ENCODE measurements at regions not wholly inside any gene's neighbourhood (a gene's known extent, or its start where the extent isn't known, plus 50 kb on each side); places are given as distances from the start of the nearest gene placed in this dataset.

- no peak overlapping the region for H3K4me3 Mint-ChIP-seq
- DNase-seq (no peak), ATAC-seq (no peak)
- H3K9me3 Mint-ChIP-seq = peaks cover 9% of the 10 kb centered on the region
- no peaks in the 10 kb centered on the region for H3K36me3 Mint-ChIP-seq (ENCODE audit: insufficient read depth)
- no peaks in the 10 kb centered on the region for H3K4me1 Mint-ChIP-seq (ENCODE audit: low read depth)
- no peaks in the 10 kb centered on the region for H3K27me3 Mint-ChIP-seq (ENCODE audit: low read depth)
These were observed 510.0 kb downstream of the ANKRD7 start for GRCh38 chr7:118734541-118734940.

DNA sequence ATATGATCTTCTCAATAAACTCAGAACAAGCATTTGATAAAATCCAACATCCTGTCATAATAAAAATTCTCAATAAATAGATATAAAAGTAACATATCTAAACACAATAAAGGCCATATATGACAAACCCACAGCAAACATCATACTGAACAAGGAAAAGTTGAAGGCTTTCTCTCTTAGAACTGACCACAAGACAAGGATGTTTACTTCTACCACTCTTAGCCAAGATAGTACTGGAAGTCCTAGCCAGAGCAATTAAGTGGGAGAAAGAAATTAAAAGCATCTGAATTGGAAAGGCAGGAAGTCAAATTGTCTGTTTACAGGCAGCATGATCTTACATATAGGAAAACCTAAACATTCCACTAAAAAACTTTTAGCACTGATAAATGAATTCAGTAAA, 510.9 kb downstream of the ANKRD7 start:
- Mint-ChIP-seq H3K4me1 (ENCODE audit: low read depth) (no peaks in the 10 kb centered on the region), H3K27me3 (ENCODE audit: low read depth) (no peaks in the 10 kb centered on the region), H3K36me3 (ENCODE audit: insufficient read depth) (no peaks in the 10 kb centered on the region), H3K4me3 (no peak overlapping the region), H3K9me3 (peaks cover 12% of the 10 kb centered on the region)
- ATAC-seq (no peak), DNase-seq (no peak)

DNA sequence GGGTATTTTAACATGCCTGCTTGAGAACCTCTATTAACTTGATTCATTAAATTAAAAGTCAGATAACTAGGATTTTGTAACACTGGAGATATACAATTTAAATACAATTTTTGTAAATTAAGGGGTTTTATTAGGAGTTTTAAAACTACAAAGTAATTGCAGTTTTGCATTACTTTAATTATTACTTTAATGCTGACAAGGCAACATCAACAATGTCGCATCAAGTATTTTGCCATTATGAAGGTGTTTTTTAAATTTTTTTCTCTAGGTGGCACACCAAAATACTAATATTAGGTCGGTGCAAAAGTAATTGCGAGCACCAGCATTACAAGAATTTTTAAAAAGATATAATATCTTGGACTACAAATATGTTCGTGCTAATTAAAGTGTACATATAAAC, 513.4 kb downstream of the ANKRD7 start:
- no peaks in the 10 kb centered on the region for H3K27me3 Mint-ChIP-seq (ENCODE audit: low read depth)
- no peaks in the 10 kb centered on the region for H3K36me3 Mint-ChIP-seq (ENCODE audit: insufficient read depth)
- no peak for ATAC-seq
- no peaks in the 10 kb centered on the region for H3K4me1 Mint-ChIP-seq (ENCODE audit: low read depth)
- DNase-seq = no peak
- H3K4me3 Mint-ChIP-seq = no peak overlapping the region
- H3K9me3 Mint-ChIP-seq = peaks cover 8% of the 10 kb centered on the region

GRCh38 chr7:118745927-118746326, 521.4 kb downstream of the ANKRD7 start:
- Mint-ChIP-seq H3K27me3 (ENCODE audit: low read depth) (no peaks in the 10 kb centered on the region), H3K4me3 (no peak overlapping the region), H3K4me1 (ENCODE audit: low read depth) (no peaks in the 10 kb centered on the region), H3K36me3 (ENCODE audit: insufficient read depth) (no peaks in the 10 kb centered on the region), H3K9me3 (no peaks in the 10 kb centered on the region)
- no peak for ATAC-seq
- DNase-seq = no peak

DNA sequence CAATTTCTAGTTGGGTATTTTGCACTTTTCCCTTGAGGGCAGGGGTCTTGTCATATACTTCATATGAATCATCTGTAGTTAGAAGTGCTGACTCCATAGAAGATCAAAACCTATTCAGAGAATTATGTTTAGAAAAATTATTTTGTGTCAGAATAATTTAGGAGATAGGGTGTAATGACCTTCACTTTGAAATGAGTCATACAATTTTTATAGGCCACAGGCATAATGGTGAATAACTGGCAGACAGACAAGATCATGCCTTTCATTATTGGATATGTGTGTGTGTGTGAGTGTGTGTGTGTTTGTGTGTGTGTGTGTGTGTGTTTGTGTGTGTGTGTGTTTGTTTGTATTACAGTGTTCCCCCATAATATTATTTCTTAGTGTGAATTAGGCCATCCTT, 523.0 kb downstream of the ANKRD7 start:
- H3K36me3 Mint-ChIP-seq (ENCODE audit: insufficient read depth) = no peaks in the 10 kb centered on the region
- ATAC-seq (no peak), DNase-seq (no peak)
- H3K9me3 Mint-ChIP-seq = no peaks in the 10 kb centered on the region
- no peaks in the 10 kb centered on the region for H3K4me1 Mint-ChIP-seq (ENCODE audit: low read depth)
- H3K27me3 Mint-ChIP-seq (ENCODE audit: low read depth) = no peaks in the 10 kb centered on the region
- no peak overlapping the region for H3K4me3 Mint-ChIP-seq

- no peaks in the 10 kb centered on the region for H3K27me3 Mint-ChIP-seq (ENCODE audit: low read depth)
- no peak overlapping the region for H3K4me3 Mint-ChIP-seq
- H3K4me1 Mint-ChIP-seq (ENCODE audit: low read depth) = no peaks in the 10 kb centered on the region
- no peak for ATAC-seq
- no peak for DNase-seq
- H3K9me3 Mint-ChIP-seq = no peaks in the 10 kb centered on the region
- no peaks in the 10 kb centered on the region for H3K36me3 Mint-ChIP-seq (ENCODE audit: insufficient read depth)
These were observed 529.0 kb downstream of the ANKRD7 start for GRCh38 chr7:118753479-118753878.

DNA sequence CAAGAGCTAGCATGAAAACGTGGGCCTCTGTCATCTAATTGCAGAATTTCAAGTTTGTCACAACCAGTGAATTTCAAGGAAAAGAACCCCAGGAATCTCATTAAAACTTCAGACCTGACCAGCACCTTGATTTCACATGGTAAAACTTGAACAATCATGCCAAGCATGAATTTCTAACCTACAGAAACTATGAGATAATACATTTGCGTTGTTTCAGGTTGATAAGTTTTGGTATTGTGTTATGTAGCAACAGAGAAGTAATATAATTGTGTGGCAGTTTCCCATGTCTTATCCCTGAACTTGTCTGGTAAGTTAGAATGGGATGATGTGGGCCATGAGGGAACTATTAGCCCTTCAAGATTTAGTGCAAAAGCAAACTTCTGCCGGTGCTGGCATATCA, 530.1 kb downstream of the ANKRD7 start:
- no peak for DNase-seq
- Mint-ChIP-seq H3K27me3 (ENCODE audit: low read depth) (no peaks in the 10 kb centered on the region), H3K9me3 (no peaks in the 10 kb centered on the region), H3K36me3 (ENCODE audit: insufficient read depth) (no peaks in the 10 kb centered on the region), H3K4me1 (ENCODE audit: low read depth) (no peaks in the 10 kb centered on the region), H3K4me3 (no peak overlapping the region)
- ATAC-seq = no peak

GRCh38 chr7:118755067-118755625, 530.6 kb downstream of the ANKRD7 start:
- H3K9me3 Mint-ChIP-seq = no peaks in the 10 kb centered on the region
- DNase-seq (no peak), ATAC-seq (no peak)
- no peaks in the 10 kb centered on the region for H3K36me3 Mint-ChIP-seq (ENCODE audit: insufficient read depth)
- H3K4me1 Mint-ChIP-seq (ENCODE audit: low read depth) = no peaks in the 10 kb centered on the region
- H3K27me3 Mint-ChIP-seq (ENCODE audit: low read depth) = no peaks in the 10 kb centered on the region
- no peak overlapping the region for H3K4me3 Mint-ChIP-seq

DNA sequence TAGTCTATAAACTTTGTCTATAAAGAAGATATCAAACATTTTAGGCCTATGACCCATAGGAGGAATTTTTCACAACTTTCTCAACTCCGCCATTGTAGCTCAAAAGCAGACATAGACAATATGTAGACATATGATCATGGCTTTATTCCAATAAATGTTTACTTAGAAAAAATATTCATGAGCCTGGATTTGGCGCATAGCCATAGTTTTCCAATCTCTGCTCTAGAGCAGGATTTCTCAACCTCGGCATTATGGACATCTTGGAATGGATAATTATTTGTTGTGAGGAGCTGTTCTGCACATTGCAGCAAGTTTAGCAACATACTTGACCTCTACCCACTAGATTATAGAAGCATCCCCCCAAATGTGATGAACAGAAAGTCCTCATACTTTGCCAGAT, 532.6 kb downstream of the ANKRD7 start:
- no peak overlapping the region for H3K4me3 Mint-ChIP-seq
- H3K4me1 Mint-ChIP-seq (ENCODE audit: low read depth) = no peaks in the 10 kb centered on the region
- no peaks in the 10 kb centered on the region for H3K36me3 Mint-ChIP-seq (ENCODE audit: insufficient read depth)
- ATAC-seq = no peak
- no peaks in the 10 kb centered on the region for H3K27me3 Mint-ChIP-seq (ENCODE audit: low read depth)
- no peaks in the 10 kb centered on the region for H3K9me3 Mint-ChIP-seq
- DNase-seq = no peak

GRCh38 chr7:118758582-118758981, 534.1 kb downstream of the ANKRD7 start:
- Mint-ChIP-seq H3K36me3 (ENCODE audit: insufficient read depth) (no peaks in the 10 kb centered on the region), H3K4me3 (no peak overlapping the region), H3K4me1 (ENCODE audit: low read depth) (no peaks in the 10 kb centered on the region), H3K9me3 (no peaks in the 10 kb centered on the region), H3K27me3 (ENCODE audit: low read depth) (no peaks in the 10 kb centered on the region)
- ATAC-seq (no peak), DNase-seq (no peak)

DNA sequence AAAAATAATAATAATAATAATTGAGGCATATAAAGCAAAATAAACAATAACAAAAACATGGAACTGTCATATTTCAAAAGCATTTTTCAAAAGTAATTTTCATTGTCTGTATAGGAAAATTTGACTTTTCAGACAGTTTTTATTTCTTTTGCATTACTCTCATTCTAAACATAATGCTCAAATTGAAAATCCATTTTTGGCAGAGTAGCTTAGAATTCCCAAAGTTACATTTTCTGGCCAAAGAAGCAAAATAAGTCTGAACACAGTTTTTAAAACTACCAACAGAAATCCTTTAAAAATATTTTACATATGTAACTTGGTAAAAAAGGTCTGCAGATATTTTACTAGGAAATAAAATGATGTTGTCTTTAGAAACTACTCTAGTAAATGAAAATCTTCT, 535.4 kb downstream of the ANKRD7 start:
- no peak overlapping the region for H3K4me3 Mint-ChIP-seq
- H3K27me3 Mint-ChIP-seq (ENCODE audit: low read depth) = no peaks in the 10 kb centered on the region
- no peaks in the 10 kb centered on the region for H3K4me1 Mint-ChIP-seq (ENCODE audit: low read depth)
- no peaks in the 10 kb centered on the region for H3K36me3 Mint-ChIP-seq (ENCODE audit: insufficient read depth)
- H3K9me3 Mint-ChIP-seq = peaks cover 5% of the 10 kb centered on the region
- DNase-seq (no peak), ATAC-seq (no peak)

GRCh38 chr7:118762451-118762850, 537.9 kb downstream of the ANKRD7 start:
- no peaks in the 10 kb centered on the region for H3K27me3 Mint-ChIP-seq (ENCODE audit: low read depth)
- DNase-seq (no peak), ATAC-seq (no peak)
- no peaks in the 10 kb centered on the region for H3K4me1 Mint-ChIP-seq (ENCODE audit: low read depth)
- no peaks in the 10 kb centered on the region for H3K36me3 Mint-ChIP-seq (ENCODE audit: insufficient read depth)
- H3K4me3 Mint-ChIP-seq = no peak overlapping the region
- peaks cover 11% of the 10 kb centered on the region for H3K9me3 Mint-ChIP-seq

DNA sequence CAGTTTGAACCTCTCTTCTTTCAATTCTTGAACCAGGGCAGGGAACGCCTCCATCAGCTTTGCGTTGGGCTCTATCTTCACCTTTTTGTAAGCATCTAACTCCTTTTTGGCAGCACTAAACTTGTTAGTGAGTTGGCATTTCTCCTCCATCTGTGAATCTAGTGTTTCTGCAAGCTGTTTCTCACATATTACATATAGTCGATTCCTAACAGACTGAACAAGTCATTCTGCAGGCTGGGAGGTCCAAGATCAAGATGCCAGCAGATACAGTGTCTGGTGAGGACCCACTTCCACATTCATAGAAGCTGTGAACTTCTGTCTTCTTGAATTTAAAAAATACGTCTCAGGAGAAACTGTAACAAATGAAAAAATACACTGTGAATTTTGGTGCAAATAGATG, 539.7 kb downstream of the ANKRD7 start:
- DNase-seq (no peak), ATAC-seq (no peak)
- Mint-ChIP-seq H3K27me3 (ENCODE audit: low read depth) (no peaks in the 10 kb centered on the region), H3K9me3 (peaks cover 11% of the 10 kb centered on the region), H3K4me3 (no peak overlapping the region), H3K4me1 (ENCODE audit: low read depth) (no peaks in the 10 kb centered on the region), H3K36me3 (ENCODE audit: insufficient read depth) (no peaks in the 10 kb centered on the region)

- no peaks in the 10 kb centered on the region for H3K36me3 Mint-ChIP-seq (ENCODE audit: insufficient read depth)
- no peaks in the 10 kb centered on the region for H3K9me3 Mint-ChIP-seq
- H3K4me1 Mint-ChIP-seq (ENCODE audit: low read depth) = no peaks in the 10 kb centered on the region
- no peak for DNase-seq
- no peak overlapping the region for H3K4me3 Mint-ChIP-seq
- ATAC-seq = no peak
- H3K27me3 Mint-ChIP-seq (ENCODE audit: low read depth) = no peaks in the 10 kb centered on the region
These were observed 547.2 kb downstream of the ANKRD7 start for GRCh38 chr7:118771672-118772071.

DNA sequence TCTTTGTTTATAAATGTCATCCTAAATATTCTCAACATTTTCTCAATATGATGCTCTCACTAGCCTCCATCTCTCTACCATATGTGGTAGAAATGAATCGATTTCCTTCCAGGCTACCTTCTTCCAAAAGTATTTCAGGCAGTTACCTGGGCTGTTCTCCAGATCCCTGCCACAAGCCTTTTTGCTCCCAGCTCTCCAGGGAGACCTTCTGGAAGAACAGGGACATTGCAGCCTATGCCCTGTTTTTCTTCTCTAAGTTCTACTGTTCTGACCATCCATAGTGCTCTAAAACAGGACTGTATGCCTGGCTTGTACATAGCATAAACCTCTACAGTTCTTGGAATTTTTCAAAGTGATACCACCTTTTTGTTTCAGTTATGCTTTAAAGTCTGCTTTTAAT, 552.8 kb downstream of the ANKRD7 start:
- H3K36me3 Mint-ChIP-seq (ENCODE audit: insufficient read depth) = no peaks in the 10 kb centered on the region
- DNase-seq (no peak), ATAC-seq (no peak)
- no peaks in the 10 kb centered on the region for H3K27me3 Mint-ChIP-seq (ENCODE audit: low read depth)
- H3K4me3 Mint-ChIP-seq = no peak overlapping the region
- H3K4me1 Mint-ChIP-seq (ENCODE audit: low read depth) = no peaks in the 10 kb centered on the region
- peaks cover 20% of the 10 kb centered on the region for H3K9me3 Mint-ChIP-seq

- Mint-ChIP-seq H3K4me3 (no peak overlapping the region), H3K36me3 (ENCODE audit: insufficient read depth) (no peaks in the 10 kb centered on the region), H3K4me1 (ENCODE audit: low read depth) (no peaks in the 10 kb centered on the region), H3K27me3 (ENCODE audit: low read depth) (no peaks in the 10 kb centered on the region), H3K9me3 (peaks cover 4% of the 10 kb centered on the region)
- DNase-seq (no peak), ATAC-seq (no peak)
These were observed 568.2 kb downstream of the ANKRD7 start for GRCh38 chr7:118792682-118793081.
